Mesenchymal stem cell (in vitro differentiated cells and primary cell): ENCODE measurements at regions not wholly inside any gene's neighbourhood (a gene's known extent, or its start where the extent isn't known, plus 50 kb on each side); places are given as distances from the start of the nearest gene placed in this dataset.
A peak's percentile ranks its signal among the peaks of the same experiment; 100 is the strongest.

Source experiments
- DNase-seq: peaks from one replicate; pipeline ENCODE4 v3.0.0-alpha.2; 2013
- H2AFZ ChIP-seq: one replicate; pipeline ENCODE4 v1.6.1; 2013; ENCODE audit warnings: low read depth, mild to moderate bottlenecking, control low read depth, inconsistent platforms, low read length, moderate library complexity
- H2AK5ac ChIP-seq: 2 replicates; pipeline ENCODE4 v1.6.1; 2013; ENCODE audit warnings: low read length, moderate library complexity, mild to moderate bottlenecking, inconsistent platforms; ENCODE audit not compliant: severe bottlenecking
- H2BK120ac ChIP-seq: one replicate; pipeline ENCODE4 v1.6.1; 2013; ENCODE audit warnings: low read depth, mild to moderate bottlenecking, inconsistent platforms, low read length, moderate library complexity
- H2BK12ac ChIP-seq, 2 experiments: one replicate each; pipeline ENCODE4 v1.6.1; 2013; ENCODE audit warnings: inconsistent platforms in 2 of 2, low read length in 2 of 2, mild to moderate bottlenecking in 2 of 2, moderate library complexity in 2 of 2, control low read depth in 1 of 2
- H2BK15ac ChIP-seq: one replicate; pipeline ENCODE4 v1.6.1; 2013; ENCODE audit warnings: mild to moderate bottlenecking, low read depth, inconsistent platforms; ENCODE audit not compliant: poor library complexity, severe bottlenecking
- H2BK5ac ChIP-seq: 2 replicates; pipeline ENCODE4 v1.6.1; 2013; ENCODE audit warnings: low read depth, mild to moderate bottlenecking, low read length, control low read depth, inconsistent platforms; ENCODE audit not compliant: poor library complexity, severe bottlenecking
- H3K14ac ChIP-seq, 2 experiments: one replicate each; pipeline ENCODE4 v1.6.1; 2013; ENCODE audit warnings: inconsistent platforms in 2 of 2, low read length in 2 of 2, control low read depth in 1 of 2, mild to moderate bottlenecking in 1 of 2, moderate library complexity in 1 of 2
- H3K18ac ChIP-seq, 2 experiments: one replicate each; pipeline ENCODE4 v1.6.1; 2013; ENCODE audit warnings: inconsistent platforms in 2 of 2, low read length in 2 of 2, control low read depth in 1 of 2, low read depth in 1 of 2, mild to moderate bottlenecking in 1 of 2
- H3K23ac ChIP-seq, 2 experiments: one replicate each; pipeline ENCODE4 v1.6.1; 2013; ENCODE audit warnings: inconsistent platforms in 2 of 2, low read length in 2 of 2, mild to moderate bottlenecking in 2 of 2, moderate library complexity in 2 of 2, control low read depth in 1 of 2
- H3K27ac ChIP-seq: 2 replicates; pipeline ENCODE4 v1.5.1; 2013; ENCODE audit warnings: mild to moderate bottlenecking, moderate library complexity, low read length, control low read depth, inconsistent platforms; ENCODE audit not compliant: poor library complexity, severe bottlenecking
- H3K27me3 ChIP-seq, 2 experiments: 2 replicates each; pipeline versions ENCODE4 v1.6.1 to v1.7.0; 2013; ENCODE audit warnings: low read length in 2 of 2, mild to moderate bottlenecking in 2 of 2, moderate library complexity in 2 of 2, control low read depth in 1 of 2, inconsistent platforms in 1 of 2; ENCODE audit not compliant: control insufficient read depth in 1 of 2, insufficient read depth in 1 of 2
- H3K36me3 ChIP-seq, 2 experiments: 2 replicates each; pipeline versions ENCODE4 v1.6.1 to v1.7.0; 2013; ENCODE audit warnings: low read length in 2 of 2, control low read depth in 1 of 2, inconsistent platforms in 1 of 2, low read depth in 1 of 2, mild to moderate bottlenecking in 1 of 2; ENCODE audit not compliant: insufficient read depth in 2 of 2, control insufficient read depth in 1 of 2
- H3K4ac ChIP-seq, 2 experiments: one replicate each; pipeline ENCODE4 v1.6.1; 2013; ENCODE audit warnings: inconsistent platforms in 2 of 2, low read length in 2 of 2, mild to moderate bottlenecking in 2 of 2, moderate library complexity in 2 of 2, control low read depth in 1 of 2, low read depth in 1 of 2
- H3K4me1 ChIP-seq: 2 replicates; pipeline ENCODE4 v1.6.1; 2013; ENCODE audit warnings: low read depth, low read length, control low read depth; ENCODE audit not compliant: control insufficient read depth, insufficient read depth
- H3K4me2 ChIP-seq: 2 replicates; pipeline ENCODE4 v1.6.1; 2013; ENCODE audit warnings: low read length, mild to moderate bottlenecking, inconsistent platforms; ENCODE audit not compliant: poor library complexity, severe bottlenecking
- H3K4me3 ChIP-seq, 2 experiments: 2 replicates each; pipeline versions ENCODE4 v1.5.1 to v1.7.0; 2013; ENCODE audit warnings: low read length in 2 of 2, mild to moderate bottlenecking in 2 of 2, control low read depth in 1 of 2, low read depth in 1 of 2; ENCODE audit not compliant: insufficient read depth in 1 of 2
- H3K79me1 ChIP-seq: replicated peaks from 2 replicates; pipeline ENCODE4 v1.6.1; 2013; ENCODE audit warnings: mild to moderate bottlenecking, control low read depth, low read length, inconsistent platforms; ENCODE audit not compliant: poor library complexity, severe bottlenecking
- H3K9ac ChIP-seq: 2 replicates; pipeline ENCODE4 v1.7.0; 2013; ENCODE audit warnings: mild to moderate bottlenecking, low read length, moderate library complexity
- H3K9me3 ChIP-seq: 2 replicates; pipeline ENCODE4 v1.7.0; 2013; ENCODE audit warnings: mild to moderate bottlenecking, low read length; ENCODE audit not compliant: control insufficient read depth
- H4K8ac ChIP-seq: one replicate; pipeline ENCODE4 v1.6.1; 2013; ENCODE audit warnings: inconsistent platforms, mild to moderate bottlenecking, low read length, moderate library complexity
- H4K91ac ChIP-seq: one replicate; pipeline ENCODE4 v1.6.1; 2013; ENCODE audit warnings: mild to moderate bottlenecking, low read length, inconsistent platforms
- WGBS: methylation state at CpG from one replicate; pipeline ENCODE4 v1.1.7; 2013; ENCODE audit warnings: mixed read lengths; 5-methylcytosine and 5-hydroxymethylcytosine counted together

GRCh38 chr1:83718338-83718737 is 280.6 kb downstream of the TTLL7 start:
- no peak overlapping the region for H3K9ac ChIP-seq

GRCh38 chr1:83717785-83718184 is 281.1 kb downstream of the TTLL7 start:
- no peaks in the 10 kb centered on the region for H3K27me3 ChIP-seq
- no peak overlapping the region for H3K18ac ChIP-seq
- no peak overlapping the region for H3K4ac ChIP-seq
- H2BK12ac ChIP-seq = no peak overlapping the region
- DNase-seq = no peak
- H3K4me2 ChIP-seq = no peak overlapping the region
- no peak overlapping the region for H2BK5ac ChIP-seq
- no peaks in the 10 kb centered on the region for H3K79me1 ChIP-seq
- no peak overlapping the region for H3K4me3 ChIP-seq
- H3K4me1 ChIP-seq = no peaks in the 10 kb centered on the region
- no peak overlapping the region for H2AFZ ChIP-seq
- no peak overlapping the region for H4K8ac ChIP-seq
- no peak overlapping the region for H3K23ac ChIP-seq
- no peaks in the 10 kb centered on the region for H3K36me3 ChIP-seq
- no peak overlapping the region for H2BK15ac ChIP-seq
- H2AK5ac ChIP-seq = no peak overlapping the region
- no peaks in the 10 kb centered on the region for H3K9me3 ChIP-seq
- H3K9ac ChIP-seq = no peak overlapping the region
- no peak overlapping the region for H4K91ac ChIP-seq
- 90% methylated on average over 4 of the region's 4 CpGs for WGBS
- no peak overlapping the region for H3K27ac ChIP-seq
- H2BK120ac ChIP-seq = no peak overlapping the region
- H3K14ac ChIP-seq = no peak overlapping the region

More at GRCh38 chr1:83718338-83718737, 280.6 kb downstream of the TTLL7 start:
- H3K18ac ChIP-seq = no peak overlapping the region
- no peak overlapping the region for H2BK5ac ChIP-seq
- no peak overlapping the region for H2BK15ac ChIP-seq
- no peak overlapping the region for H2AFZ ChIP-seq
- H3K27me3 ChIP-seq = no peaks in the 10 kb centered on the region
- H2BK12ac ChIP-seq = no peak overlapping the region
- no peak overlapping the region for H3K4ac ChIP-seq
- no peak for DNase-seq
- H3K36me3 ChIP-seq = no peaks in the 10 kb centered on the region
- H2AK5ac ChIP-seq = no peak overlapping the region
- no peak overlapping the region for H3K4me2 ChIP-seq
- H4K8ac ChIP-seq = no peak overlapping the region
- WGBS = 81% methylated on average over 4 of the region's 6 CpGs
- H3K27ac ChIP-seq = no peak overlapping the region
- H3K14ac ChIP-seq = no peak overlapping the region
- no peaks in the 10 kb centered on the region for H3K9me3 ChIP-seq
- H3K79me1 ChIP-seq = no peaks in the 10 kb centered on the region
- H2BK120ac ChIP-seq = no peak overlapping the region
- H4K91ac ChIP-seq = no peak overlapping the region
- no peak overlapping the region for H3K4me3 ChIP-seq
- H3K23ac ChIP-seq = no peak overlapping the region
- H3K4me1 ChIP-seq = no peaks in the 10 kb centered on the region

GRCh38 chr1:83716641-83717040 is 282.3 kb downstream of the TTLL7 start:
- Histone ChIP-seq H3K4me2 (no peak overlapping the region), H3K4ac (no peak overlapping the region), H4K8ac (no peak overlapping the region), H3K4me1 (no peaks in the 10 kb centered on the region), H3K27me3 (no peaks in the 10 kb centered on the region), H2BK12ac (no peak overlapping the region), H3K18ac (peak overlapping the region in 1 of 2 experiments; percentile 57), H3K23ac (no peak overlapping the region), H3K79me1 (no peaks in the 10 kb centered on the region), H2BK15ac (peak overlapping the region; percentile 62), H2BK5ac (no peak overlapping the region), H2AFZ (no peak overlapping the region), H2AK5ac (no peak overlapping the region), H3K14ac (peak overlapping the region in 1 of 2 experiments; percentile 53), H3K9ac (no peak overlapping the region), H2BK120ac (no peak overlapping the region), H3K4me3 (no peak overlapping the region), H3K36me3 (no peaks in the 10 kb centered on the region), H4K91ac (no peak overlapping the region), H3K9me3 (no peaks in the 10 kb centered on the region), H3K27ac (no peak overlapping the region)
- DNase-seq = no peak
- WGBS = 84% methylated on average over 3 of the region's 3 CpGs

GRCh38 chr1:83715550-83715949 is 283.4 kb downstream of the TTLL7 start:
- Histone ChIP-seq H3K4me3 (no peak overlapping the region), H3K9ac (no peak overlapping the region), H2BK120ac (no peak overlapping the region), H4K91ac (no peak overlapping the region), H3K79me1 (no peaks in the 10 kb centered on the region), H3K4ac (no peak overlapping the region), H2AK5ac (no peak overlapping the region), H3K23ac (no peak overlapping the region), H2BK5ac (no peak overlapping the region), H2AFZ (no peak overlapping the region), H3K9me3 (no peaks in the 10 kb centered on the region), H3K4me1 (no peaks in the 10 kb centered on the region), H4K8ac (no peak overlapping the region), H3K14ac (no peak overlapping the region), H3K27me3 (no peaks in the 10 kb centered on the region), H3K4me2 (no peak overlapping the region), H2BK15ac (no peak overlapping the region), H2BK12ac (no peak overlapping the region), H3K36me3 (no peaks in the 10 kb centered on the region), H3K18ac (no peak overlapping the region), H3K27ac (no peak overlapping the region)
- DNase-seq = no peak
- no CpG with 5 or more reads among the region's 1 CpG for WGBS
